GM19240 (cell line): ENCODE measurements at regions not wholly inside any gene's neighbourhood (a gene's known extent, or its start where the extent isn't known, plus 50 kb on each side); places are given as distances from the start of the nearest gene placed in this dataset.

ENCODE experiments used
- DNase-seq: peaks from one replicate; pipeline ENCODE4 v3.0.0; 2011; ENCODE audit warnings: low spot score; ENCODE audit not compliant: insufficient read length

GRCh38 chr6:14429396-14429795, 311.8 kb downstream of the CD83 start:
- DNase-seq = no peak

- no peak for DNase-seq
Measured at GRCh38 chr6:14430218-14430617, 312.6 kb downstream of the CD83 start.

GRCh38 chr6:14431385-14432330, 314.1 kb downstream of the CD83 start:
- no peak for DNase-seq

GRCh38 chr6:14434916-14435690, 317.5 kb downstream of the CD83 start:
- DNase-seq = no peak

- DNase-seq = no peak
Measured at GRCh38 chr6:14436592-14437132, 319.1 kb downstream of the CD83 start.

GRCh38 chr6:14439419-14439818, 321.8 kb downstream of the CD83 start:
- no peak for DNase-seq

GRCh38 chr6:14440215-14440910, 322.8 kb downstream of the CD83 start:
- no peak for DNase-seq

GRCh38 chr6:14440940-14441781, 323.6 kb downstream of the CD83 start:
- no peak for DNase-seq

- DNase-seq = no peak
Measured at GRCh38 chr6:14442242-14442641, 324.7 kb downstream of the CD83 start.

- DNase-seq = no peak
Measured at GRCh38 chr6:14443629-14444268, 326.2 kb downstream of the CD83 start.

GRCh38 chr6:14444295-14444972, 326.9 kb downstream of the CD83 start:
- DNase-seq = no peak

GRCh38 chr6:14447240-14447639, 329.7 kb downstream of the CD83 start:
- DNase-seq = no peak

GRCh38 chr6:14448246-14448645, 330.7 kb downstream of the CD83 start:
- no peak for DNase-seq

GRCh38 chr6:14450133-14450504, 332.5 kb downstream of the CD83 start:
- no peak for DNase-seq

- DNase-seq = no peak
Measured at GRCh38 chr6:14450578-14450977, 333.0 kb downstream of the CD83 start.

- no peak for DNase-seq
Measured at GRCh38 chr6:14451594-14452374, 334.2 kb downstream of the CD83 start.

- no peak for DNase-seq
Measured at GRCh38 chr6:14452567-14453527, 335.3 kb downstream of the CD83 start.
